HCT116 (cell line): ENCODE measurements at regions not wholly inside any gene's neighbourhood (a gene's known extent, or its start where the extent isn't known, plus 50 kb on each side); places are given as distances from the start of the nearest gene placed in this dataset.

Source experiments
- CTCF ChIP-seq, 3 experiments: fragments of 200-600 bp in 1 of 3; sonication (generic) in 1 of 3; IDR thresholded peaks in 2 of 3; conservative IDR thresholded peaks in 1 of 3; 2 replicates each; pipeline ENCODE4 v1.5.1; 2012 to 2017; ENCODE audit warnings: low read depth in 2 of 3, low read length in 2 of 3, antibody characterized with exemption in 1 of 3, borderline replicate concordance in 1 of 3, control low read depth in 1 of 3, mild to moderate bottlenecking in 1 of 3, mixed read lengths in 1 of 3, mixed run types in 1 of 3, moderate library complexity in 1 of 3; ENCODE audit not compliant: insufficient read depth in 1 of 3
- EZH2 ChIP-seq: fragments of 200-600 bp; sonication (generic); IDR thresholded peaks from 2 replicates; pipeline ENCODE4 v1.6.1; 2017; ENCODE audit warnings: antibody characterized with exemption, mixed run types
- POLR2A ChIP-seq: IDR thresholded peaks from 2 replicates; pipeline ENCODE4 v1.7.0; 2011; ENCODE audit warnings: borderline replicate concordance; ENCODE audit not compliant: insufficient read depth, insufficient read length; ENCODE audit errors: extremely low read depth
- REST ChIP-seq: IDR thresholded peaks from 2 replicates; pipeline ENCODE4 v1.6.1; 2012; ENCODE audit warnings: low read depth
- SIN3A ChIP-seq: IDR thresholded peaks from 2 replicates; pipeline ENCODE4 v1.6.1; 2012; ENCODE audit warnings: low read depth

GRCh38 chr9:23379842-23380241 is 446.2 kb downstream of the ELAVL2 start:
- TF ChIP-seq CTCF (IDR thresholded peaks at IDR 0.05 in 2 of 3, conservative IDR thresholded peaks at IDR 0.05 in 1 of 3; ENCODE audit: borderline replicate concordance in 1 of 3, insufficient read depth in 1 of 3, low read depth in 2 of 3, low read length in 2 of 3) (no peak), POLR2A (no peak), EZH2 (no peak), REST (no peak), SIN3A (no peak)
